ENCODE measurements at regions not wholly inside any gene's neighbourhood (a gene's known extent, or its start where the extent isn't known, plus 50 kb on each side); places are given as distances from the start of the nearest gene placed in this dataset.
A peak's percentile ranks its signal among the peaks of the same experiment; 100 is the strongest.

DNA sequence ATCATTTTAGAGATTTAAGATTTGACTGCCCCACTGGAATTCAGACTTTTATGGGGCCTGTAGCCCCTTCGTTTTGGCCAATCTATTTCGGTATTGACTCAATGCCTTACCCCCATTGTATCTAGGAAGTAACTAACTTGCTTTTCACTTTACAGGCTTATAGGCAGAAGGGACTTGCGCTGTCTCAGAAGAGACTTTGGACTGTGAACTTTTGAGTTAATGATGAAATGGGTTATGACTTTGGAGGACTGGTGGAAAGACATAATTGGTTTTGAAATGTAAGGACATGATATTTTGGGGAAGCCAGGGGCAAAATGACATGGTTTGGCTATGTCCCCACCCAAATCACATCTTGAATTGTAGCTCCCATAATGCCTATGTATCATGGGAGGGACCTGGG lies 463.0 kb upstream of the KLHL1 start:
- Mint-ChIP-seq H3K9me3 (ENCODE audit: unreplicated experiment) (no peaks in the 10 kb centered on the region), H3K27me3 (ENCODE audit: low read depth, unreplicated experiment) (no peaks in the 10 kb centered on the region), H3K27ac (ENCODE audit: unreplicated experiment) (no peak overlapping the region), H3K36me3 (ENCODE audit: low read depth, unreplicated experiment) (no peaks in the 10 kb centered on the region), H3K4me3 (ENCODE audit: unreplicated experiment) (no peak overlapping the region), H3K4me1 (ENCODE audit: low read depth, unreplicated experiment) (no peaks in the 10 kb centered on the region)
- DNase-seq (ENCODE audit: low read depth): no peak
- H3K27me3 ChIP-seq (ENCODE audit: insufficient read depth, low read length): no peaks in the 10 kb centered on the region
- no peak for TF ChIP-seq EZH2 (IDR thresholded peaks at IDR 0.05; ENCODE audit: insufficient read depth, low read length)
- TF ChIP-seq, protein P1, sequence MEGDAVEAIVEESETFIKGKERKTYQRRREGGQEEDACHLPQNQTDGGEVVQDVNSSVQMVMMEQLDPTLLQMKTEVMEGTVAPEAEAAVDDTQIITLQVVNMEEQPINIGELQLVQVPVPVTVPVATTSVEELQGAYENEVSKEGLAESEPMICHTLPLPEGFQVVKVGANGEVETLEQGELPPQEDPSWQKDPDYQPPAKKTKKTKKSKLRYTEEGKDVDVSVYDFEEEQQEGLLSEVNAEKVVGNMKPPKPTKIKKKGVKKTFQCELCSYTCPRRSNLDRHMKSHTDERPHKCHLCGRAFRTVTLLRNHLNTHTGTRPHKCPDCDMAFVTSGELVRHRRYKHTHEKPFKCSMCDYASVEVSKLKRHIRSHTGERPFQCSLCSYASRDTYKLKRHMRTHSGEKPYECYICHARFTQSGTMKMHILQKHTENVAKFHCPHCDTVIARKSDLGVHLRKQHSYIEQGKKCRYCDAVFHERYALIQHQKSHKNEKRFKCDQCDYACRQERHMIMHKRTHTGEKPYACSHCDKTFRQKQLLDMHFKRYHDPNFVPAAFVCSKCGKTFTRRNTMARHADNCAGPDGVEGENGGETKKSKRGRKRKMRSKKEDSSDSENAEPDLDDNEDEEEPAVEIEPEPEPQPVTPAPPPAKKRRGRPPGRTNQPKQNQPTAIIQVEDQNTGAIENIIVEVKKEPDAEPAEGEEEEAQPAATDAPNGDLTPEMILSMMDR (IDR thresholded peaks at IDR 0.05; ENCODE audit: insufficient read depth, low read depth, low read length): no peak
- no peaks in the 10 kb centered on the region for H3K9me3 ChIP-seq (ENCODE audit: insufficient read depth, low read depth, low read length)
- H3K4me3 ChIP-seq (ENCODE audit: insufficient read depth, low read depth, low read length): no peak overlapping the region
- no peak overlapping the region for H3K9ac ChIP-seq (ENCODE audit: low read length)
- H3K27ac ChIP-seq (ENCODE audit: low read depth, low read length): no peak overlapping the region
- FAIRE-seq: no peak
- no peaks in the 10 kb centered on the region for H3K79me2 ChIP-seq (ENCODE audit: insufficient read depth, low read length)
- no peak overlapping the region for H3K4me2 ChIP-seq (ENCODE audit: low read length)
- H4K20me1 ChIP-seq (ENCODE audit: insufficient read depth, low read length): no peaks in the 10 kb centered on the region
- H2AFZ ChIP-seq (ENCODE audit: low read depth, low read length): no peak overlapping the region
- no peaks in the 10 kb centered on the region for H3K4me1 ChIP-seq (ENCODE audit: insufficient read depth, low read length)
- no peaks in the 10 kb centered on the region for H3K36me3 ChIP-seq (ENCODE audit: insufficient read depth, low read length)

DNA sequence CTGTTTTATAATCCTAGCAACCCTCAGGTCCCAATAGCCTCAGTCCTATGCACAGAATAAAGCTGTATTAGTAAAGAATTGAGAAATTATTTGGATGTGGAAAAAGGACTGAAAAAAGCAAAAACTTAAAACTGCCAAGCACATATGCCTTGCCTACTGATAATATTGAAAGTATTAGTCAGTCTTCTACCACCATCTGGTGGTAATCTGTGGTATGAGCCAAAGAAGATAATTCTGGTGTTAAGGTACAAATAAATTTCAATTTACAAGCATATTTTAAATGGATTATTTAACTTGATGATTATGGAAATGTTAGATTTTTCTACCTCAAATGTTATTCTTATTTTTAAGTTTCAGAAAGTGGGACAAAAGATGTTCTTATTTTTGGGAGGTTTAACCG lies 460.3 kb upstream of the KLHL1 start:
- Mint-ChIP-seq H3K36me3 (ENCODE audit: low read depth, unreplicated experiment) (no peaks in the 10 kb centered on the region), H3K27me3 (ENCODE audit: low read depth, unreplicated experiment) (no peaks in the 10 kb centered on the region), H3K4me1 (ENCODE audit: low read depth, unreplicated experiment) (no peaks in the 10 kb centered on the region), H3K4me3 (ENCODE audit: unreplicated experiment) (no peak overlapping the region), H3K9me3 (ENCODE audit: unreplicated experiment) (no peaks in the 10 kb centered on the region), H3K27ac (ENCODE audit: unreplicated experiment) (no peak overlapping the region)
- FAIRE-seq (no peak), DNase-seq (ENCODE audit: low read depth) (peak; percentile 16)
- no peaks in the 10 kb centered on the region for H3K79me2 ChIP-seq (ENCODE audit: insufficient read depth, low read length)
- no peak overlapping the region for H2AFZ ChIP-seq (ENCODE audit: low read depth, low read length)
- no peak overlapping the region for H3K27ac ChIP-seq (ENCODE audit: low read depth, low read length)
- TF ChIP-seq, protein P1 (IDR thresholded peaks at IDR 0.05; ENCODE audit: insufficient read depth, low read depth, low read length): peak; percentile 69
- no peak for TF ChIP-seq EZH2 (IDR thresholded peaks at IDR 0.05; ENCODE audit: insufficient read depth, low read length)
- no peaks in the 10 kb centered on the region for H3K4me1 ChIP-seq (ENCODE audit: insufficient read depth, low read length)
- H3K36me3 ChIP-seq (ENCODE audit: insufficient read depth, low read length): no peaks in the 10 kb centered on the region
- no peaks in the 10 kb centered on the region for H4K20me1 ChIP-seq (ENCODE audit: insufficient read depth, low read length)
- H3K9ac ChIP-seq (ENCODE audit: low read length): no peak overlapping the region
- no peaks in the 10 kb centered on the region for H3K9me3 ChIP-seq (ENCODE audit: insufficient read depth, low read depth, low read length)
- H3K4me2 ChIP-seq (ENCODE audit: low read length): no peak overlapping the region
- no peak overlapping the region for H3K4me3 ChIP-seq (ENCODE audit: insufficient read depth, low read depth, low read length)
- no peaks in the 10 kb centered on the region for H3K27me3 ChIP-seq (ENCODE audit: insufficient read depth, low read length)

DNA sequence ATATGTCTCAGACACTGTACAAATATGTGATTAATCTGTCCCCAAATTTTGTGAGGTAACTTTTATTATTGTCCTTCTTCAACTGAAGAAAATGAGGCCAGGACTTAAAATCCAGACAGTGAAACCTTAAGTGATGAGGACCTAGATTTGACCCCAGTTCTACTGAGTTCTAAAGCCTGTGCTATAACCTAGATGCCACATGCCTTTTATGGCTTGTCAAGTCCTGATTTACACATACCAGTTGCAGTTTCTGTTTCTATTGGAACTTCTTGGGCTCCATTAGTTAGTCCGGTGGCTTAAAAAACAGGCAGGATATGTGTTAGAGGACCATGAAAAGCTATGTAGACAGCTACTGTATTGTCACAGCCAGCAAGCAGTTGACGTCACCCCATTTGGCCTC lies 436.5 kb upstream of the KLHL1 start:
- no peaks in the 10 kb centered on the region for H3K4me1 Mint-ChIP-seq (ENCODE audit: low read depth, unreplicated experiment)
- Histone ChIP-seq H3K36me3 (ENCODE audit: insufficient read depth, low read length) (no peaks in the 10 kb centered on the region), H3K9me3 (ENCODE audit: insufficient read depth, low read depth, low read length) (no peaks in the 10 kb centered on the region), H3K27me3 (ENCODE audit: insufficient read depth, low read length) (no peaks in the 10 kb centered on the region), H3K4me2 (ENCODE audit: low read length) (no peak overlapping the region), H4K20me1 (ENCODE audit: insufficient read depth, low read length) (no peaks in the 10 kb centered on the region), H3K27ac (ENCODE audit: low read depth, low read length) (no peak overlapping the region), H2AFZ (ENCODE audit: low read depth, low read length) (no peak overlapping the region), H3K9ac (ENCODE audit: low read length) (no peak overlapping the region), H3K4me1 (ENCODE audit: insufficient read depth, low read length) (no peaks in the 10 kb centered on the region), H3K79me2 (ENCODE audit: insufficient read depth, low read length) (no peaks in the 10 kb centered on the region), H3K4me3 (ENCODE audit: insufficient read depth, low read depth, low read length) (no peak overlapping the region)
- no peaks in the 10 kb centered on the region for H3K9me3 Mint-ChIP-seq (ENCODE audit: unreplicated experiment)
- TF ChIP-seq EZH2 (IDR thresholded peaks at IDR 0.05; ENCODE audit: insufficient read depth, low read length): no peak
- TF ChIP-seq, protein P1 (IDR thresholded peaks at IDR 0.05; ENCODE audit: insufficient read depth, low read depth, low read length): no peak
- no peak overlapping the region for H3K27ac Mint-ChIP-seq (ENCODE audit: unreplicated experiment)
- no peaks in the 10 kb centered on the region for H3K36me3 Mint-ChIP-seq (ENCODE audit: low read depth, unreplicated experiment)
- no peak overlapping the region for H3K4me3 Mint-ChIP-seq (ENCODE audit: unreplicated experiment)
- DNase-seq (ENCODE audit: low read depth): no peak
- FAIRE-seq: no peak
- no peaks in the 10 kb centered on the region for H3K27me3 Mint-ChIP-seq (ENCODE audit: low read depth, unreplicated experiment)

Data from astrocyte (in vitro differentiated cells and primary cell).